RWPE1 (cell line): ENCODE measurements at regions not wholly inside any gene's neighbourhood (a gene's known extent, or its start where the extent isn't known, plus 50 kb on each side); places are given as distances from the start of the nearest gene placed in this dataset.

Experiments
- CTCF ChIA-PET: fragments of 350-600 bp; sonication (Branson Sonifier 250); formaldehyde crosslinking; extraction: SDS; loops from one replicate; lab custom pipeline; 2021; lab: Yijun Ruan, JAX
- POLR2A ChIA-PET: fragments of 400-600 bp; formaldehyde crosslinking; extraction: SDS; loops from one replicate; lab custom pipeline; 2020; ENCODE audit warnings: antibody characterized with exemption; ENCODE audit not compliant: low non-redundant PET; lab: Yijun Ruan, JAX
- DNase-seq: peaks from one replicate; pipeline ENCODE4 v3.0.0; 2012; ENCODE audit warnings: low spot score
- H3K27ac ChIP-seq: fragments of 450-650 bp; 2 replicates; pipeline ENCODE4 v1.5.1; 2017
- CTCF ChIP-seq: fragments of 450-650 bp; conservative IDR thresholded peaks from 2 replicates; pipeline ENCODE4 v1.5.1; 2017; ENCODE audit warnings: low read depth, mild to moderate bottlenecking

- ChIA-PET POLR2A (no interaction called here), CTCF (no interaction called here)
- no peak for DNase-seq
- no peak for TF ChIP-seq CTCF
- no peak overlapping the region for H3K27ac ChIP-seq
These were observed 424.3 kb downstream of the MBD2 start for GRCh38 chr18:53800171-53800570.

DNA sequence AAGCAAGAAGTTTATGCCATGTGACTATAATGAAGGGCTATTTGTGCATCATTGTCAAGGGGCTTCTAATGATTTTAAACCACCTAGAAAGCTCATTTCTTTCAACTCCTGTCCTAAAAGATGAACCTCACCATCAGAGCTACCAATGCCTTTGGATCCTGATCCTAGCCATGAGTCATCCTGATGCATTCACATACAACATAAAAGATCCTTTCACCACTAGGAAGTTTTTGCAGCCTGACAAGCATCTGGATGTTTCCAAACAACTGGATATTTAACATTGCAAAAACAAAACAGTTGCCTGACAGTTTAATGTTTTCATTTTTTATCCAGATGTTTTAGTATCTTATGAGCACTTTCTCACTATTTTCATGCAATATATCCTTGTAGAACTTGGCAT is 425.3 kb downstream of the MBD2 start:
- POLR2A ChIA-PET, result no interaction called here
- H3K27ac ChIP-seq, result no peak overlapping the region
- TF ChIP-seq CTCF, result no peak
- CTCF ChIA-PET, result no interaction called here
- DNase-seq, result peak; percentile 2

DNA sequence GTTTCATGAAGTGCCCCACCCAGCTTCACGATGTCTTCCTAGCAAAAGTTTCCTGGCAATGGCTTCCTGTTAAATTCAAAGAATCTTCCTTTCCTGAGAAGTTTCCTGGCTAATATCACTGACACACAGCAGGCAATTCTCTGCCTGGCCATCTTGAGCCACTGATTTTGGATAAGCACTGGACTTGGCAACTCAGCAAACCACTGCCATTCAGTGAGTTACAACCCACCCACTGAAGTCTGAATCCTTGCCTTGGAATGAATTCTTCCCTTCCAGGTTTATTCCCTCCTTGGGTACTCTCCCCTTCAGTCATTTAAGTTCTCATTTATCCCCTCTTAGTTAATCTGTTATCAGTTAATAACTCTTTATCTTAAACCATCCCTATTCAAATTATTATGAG is 426.0 kb downstream of the MBD2 start:
- ChIA-PET CTCF (interaction anchor here (0.6 kb wide), 1 partner anchor 221 kb away, joined by 3 read pairs; no protein-coding TSS in a partner anchor), POLR2A (no interaction called here)
- TF ChIP-seq CTCF, result no peak
- no peak for DNase-seq
- H3K27ac ChIP-seq, result no peak overlapping the region

- no peak overlapping the region for H3K27ac ChIP-seq
- ChIA-PET POLR2A (no interaction called here), CTCF (interaction anchor here (0.6 kb wide), 1 partner anchor 221 kb away, joined by 3 read pairs; no protein-coding TSS in a partner anchor)
These were observed 426.4 kb downstream of the MBD2 start for GRCh38 chr18:53797998-53798495.

GRCh38 chr18:53796040-53796729 is 428.3 kb downstream of the MBD2 start:
- peak; percentile 29 for DNase-seq
- no peak for TF ChIP-seq CTCF
- ChIA-PET CTCF (no interaction called here), POLR2A (no interaction called here)
- no peak overlapping the region for H3K27ac ChIP-seq

More at GRCh38 chr18:53797998-53798495, 426.4 kb downstream of the MBD2 start:
- no peak for TF ChIP-seq CTCF
- DNase-seq, result no peak

- TF ChIP-seq CTCF, result no peak
- ChIA-PET CTCF (no interaction called here), POLR2A (no interaction called here)
- DNase-seq, result no peak
- no peak overlapping the region for H3K27ac ChIP-seq
These were observed 428.9 kb downstream of the MBD2 start for GRCh38 chr18:53795610-53796009.
